ENCODE measurements at regions not wholly inside any gene's neighbourhood (a gene's known extent, or its start where the extent isn't known, plus 50 kb on each side); places are given as distances from the start of the nearest gene placed in this dataset.

- WGBS = 90% methylated on average over 2 of the region's 2 CpGs
Measured at GRCh38 chr9:108515856-108516255, 339.9 kb downstream of the ACTL7B start.

GRCh38 chr9:108512426-108513173, 343.2 kb downstream of the ACTL7B start:
- Histone ChIP-seq H3K4me1 (ENCODE audit: control insufficient read depth in 4 of 4, insufficient read depth in 4 of 4, low read length in 3 of 4) (no peaks in the 10 kb centered on the region), H3K27ac (ENCODE audit: low read depth in 1 of 2, low read length in 2 of 2) (no peak overlapping the region), H3K4me3 (ENCODE audit: low read depth in 1 of 3, low read length in 3 of 3) (no peak overlapping the region), H3K9me3 (ENCODE audit: control insufficient read depth in 4 of 4, low read length in 3 of 4) (no peaks in the 10 kb centered on the region), H3K36me3 (ENCODE audit: control insufficient read depth in 4 of 4, insufficient read depth in 3 of 4, low read depth in 1 of 4, low read length in 3 of 4) (no peaks in the 10 kb centered on the region), H3K27me3 (ENCODE audit: control insufficient read depth in 4 of 4, insufficient read depth in 4 of 4, low read length in 3 of 4) (no peaks in the 10 kb centered on the region), H3K9ac (ENCODE audit: low read depth in 1 of 2, low read length in 2 of 2) (no peak overlapping the region)
- DNase-seq (ENCODE audit: low spot score) = no peak
- TF ChIP-seq EGR1 (IDR thresholded peaks at IDR 0.05; ENCODE audit: low read depth in 2 of 2) (no peak), NR2F2 (IDR thresholded peaks at IDR 0.05) (no peak), RXRA (IDR thresholded peaks at IDR 0.05) (no peak), REST (IDR thresholded peaks at IDR 0.05) (no peak)
- 77% methylated on average over 5 of the region's 5 CpGs for WGBS

More at GRCh38 chr9:108515856-108516255, 339.9 kb downstream of the ACTL7B start:
- Histone ChIP-seq H3K27me3 (ENCODE audit: control insufficient read depth in 4 of 4, insufficient read depth in 4 of 4, low read length in 3 of 4) (no peaks in the 10 kb centered on the region), H3K27ac (ENCODE audit: low read depth in 1 of 2, low read length in 2 of 2) (no peak overlapping the region), H3K9ac (ENCODE audit: low read depth in 1 of 2, low read length in 2 of 2) (no peak overlapping the region), H3K9me3 (ENCODE audit: control insufficient read depth in 4 of 4, low read length in 3 of 4) (no peaks in the 10 kb centered on the region), H3K36me3 (ENCODE audit: control insufficient read depth in 4 of 4, insufficient read depth in 3 of 4, low read depth in 1 of 4, low read length in 3 of 4) (no peaks in the 10 kb centered on the region), H3K4me3 (ENCODE audit: low read depth in 1 of 3, low read length in 3 of 3) (no peak overlapping the region), H3K4me1 (ENCODE audit: control insufficient read depth in 4 of 4, insufficient read depth in 4 of 4, low read length in 3 of 4) (no peaks in the 10 kb centered on the region)
- TF ChIP-seq REST (IDR thresholded peaks at IDR 0.05) = no peak
- TF ChIP-seq ATF3 (IDR thresholded peaks at IDR 0.05) = no peak
- no peak for TF ChIP-seq SP1 (IDR thresholded peaks at IDR 0.05)
- TF ChIP-seq GABPA (IDR thresholded peaks at IDR 0.05 in 1 of 2, conservative IDR thresholded peaks at IDR 0.05 in 1 of 2) = no peak
- DNase-seq (ENCODE audit: low spot score) = no peak

- Histone ChIP-seq H3K4me3 (ENCODE audit: low read depth in 1 of 3, low read length in 3 of 3) (no peak overlapping the region), H3K4me1 (ENCODE audit: control insufficient read depth in 4 of 4, insufficient read depth in 4 of 4, low read length in 3 of 4) (no peaks in the 10 kb centered on the region), H3K9ac (ENCODE audit: low read depth in 1 of 2, low read length in 2 of 2) (no peak overlapping the region), H3K9me3 (ENCODE audit: control insufficient read depth in 4 of 4, low read length in 3 of 4) (no peaks in the 10 kb centered on the region), H3K36me3 (ENCODE audit: control insufficient read depth in 4 of 4, insufficient read depth in 3 of 4, low read depth in 1 of 4, low read length in 3 of 4) (no peaks in the 10 kb centered on the region), H3K27ac (ENCODE audit: low read depth in 1 of 2, low read length in 2 of 2) (no peak overlapping the region), H3K27me3 (ENCODE audit: control insufficient read depth in 4 of 4, insufficient read depth in 4 of 4, low read length in 3 of 4) (no peaks in the 10 kb centered on the region)
- TF ChIP-seq RXRA (IDR thresholded peaks at IDR 0.05) (no peak), RAD21 (IDR thresholded peaks at IDR 0.05) (no peak), NR2F2 (IDR thresholded peaks at IDR 0.05) (no peak), JUND (IDR thresholded peaks at IDR 0.05) (no peak), EGR1 (IDR thresholded peaks at IDR 0.05; ENCODE audit: low read depth in 2 of 2) (no peak), GABPA (IDR thresholded peaks at IDR 0.05 in 1 of 2, conservative IDR thresholded peaks at IDR 0.05 in 1 of 2) (no peak)
- 94% methylated on average over 5 of the region's 5 CpGs for whole genome bisulfite sequencing
- DNase-seq (ENCODE audit: low spot score) = no peak
Measured at GRCh38 chr9:108511307-108511706, 344.5 kb downstream of the ACTL7B start.
